ENCODE measurements at regions not wholly inside any gene's neighbourhood (a gene's known extent, or its start where the extent isn't known, plus 50 kb on each side); places are given as distances from the start of the nearest gene placed in this dataset.

GRCh38 chr11:91100427-91100826 lies 877.6 kb upstream of the CHORDC1 start:
- no peaks in the 10 kb centered on the region for H3K9me3 ChIP-seq
- Mint-ChIP-seq H3K9me3 (ENCODE audit: unreplicated experiment) (no peaks in the 10 kb centered on the region), H3K4me1 (ENCODE audit: low read depth, unreplicated experiment) (peaks cover 9% of the 10 kb centered on the region), H3K36me3 (ENCODE audit: insufficient read depth, unreplicated experiment) (no peaks in the 10 kb centered on the region), H3K27ac (ENCODE audit: unreplicated experiment) (no peak overlapping the region), H3K4me3 (ENCODE audit: unreplicated experiment) (no peak overlapping the region), H3K27me3 (ENCODE audit: insufficient read depth, unreplicated experiment) (no peaks in the 10 kb centered on the region)
- no peak for DNase-seq
- intact Hi-C loops (cut with micrococcal nuclease; ENCODE audit: unreplicated experiment): no loop called here
- H3K27me3 ChIP-seq (replicated peaks; ENCODE audit: control insufficient read depth, insufficient read depth, low read length): no peaks in the 10 kb centered on the region
- ChIA-PET POLR2A (no interaction called here), CTCF (no interaction called here)
- no TSS peak for BruUV-seq (replicated peaks)
- TF ChIP-seq CTCF (IDR thresholded peaks at IDR 0.05; ENCODE audit: insufficient read depth in 1 of 2, low read depth in 1 of 2, low read length in 1 of 2, severe bottlenecking in 1 of 2, unreplicated experiment in 1 of 2): no peak
- H3K4me1 ChIP-seq: peaks cover 7% of the 10 kb centered on the region
- no peaks in the 10 kb centered on the region for H3K36me3 ChIP-seq (ENCODE audit: control insufficient read depth, insufficient read depth, low read length)
- no peak overlapping the region for H3K4me3 ChIP-seq (ENCODE audit: low read depth, low read length)

DNA sequence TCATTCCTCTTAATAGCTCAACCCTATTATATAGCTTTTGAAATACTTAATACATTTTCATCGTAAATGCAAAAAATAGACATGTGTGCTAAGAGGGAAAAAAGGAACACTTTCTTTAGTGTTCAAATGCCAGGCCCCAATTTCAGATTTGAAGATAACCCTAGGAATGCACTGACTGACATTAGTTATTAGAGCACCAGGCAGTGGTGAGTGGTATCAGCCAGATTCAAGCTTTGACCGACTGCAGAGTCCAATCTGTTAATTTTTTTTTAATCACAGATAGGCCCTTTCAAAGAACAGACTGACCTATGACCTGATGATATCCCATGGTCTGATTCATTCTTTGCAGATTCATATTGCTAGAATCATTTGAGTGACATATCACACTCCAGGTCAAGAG lies 874.2 kb upstream of the CHORDC1 start:
- Histone ChIP-seq H3K4me1 (no peaks in the 10 kb centered on the region), H3K9me3 (no peaks in the 10 kb centered on the region), H3K4me3 (ENCODE audit: low read depth, low read length) (no peak overlapping the region), H3K36me3 (ENCODE audit: control insufficient read depth, insufficient read depth, low read length) (no peaks in the 10 kb centered on the region), H3K27me3 (replicated peaks; ENCODE audit: control insufficient read depth, insufficient read depth, low read length) (no peaks in the 10 kb centered on the region)
- no peaks in the 10 kb centered on the region for H3K9me3 Mint-ChIP-seq (ENCODE audit: unreplicated experiment)
- CTCF ChIA-PET: no interaction called here
- intact Hi-C loops (cut with micrococcal nuclease; ENCODE audit: unreplicated experiment): no loop called here
- TF ChIP-seq CTCF (IDR thresholded peaks at IDR 0.05; ENCODE audit: insufficient read depth in 1 of 2, low read depth in 1 of 2, low read length in 1 of 2, severe bottlenecking in 1 of 2, unreplicated experiment in 1 of 2): no peak
- H3K4me1 Mint-ChIP-seq (ENCODE audit: low read depth, unreplicated experiment): no peaks in the 10 kb centered on the region
- no peaks in the 10 kb centered on the region for H3K36me3 Mint-ChIP-seq (ENCODE audit: insufficient read depth, unreplicated experiment)
- no peak for DNase-seq
- H3K27me3 Mint-ChIP-seq (ENCODE audit: insufficient read depth, unreplicated experiment): no peaks in the 10 kb centered on the region
- no TSS peak for BruUV-seq (replicated peaks)
- POLR2A ChIA-PET: no interaction called here
- no peak overlapping the region for H3K27ac Mint-ChIP-seq (ENCODE audit: unreplicated experiment)
- no peak overlapping the region for H3K4me3 Mint-ChIP-seq (ENCODE audit: unreplicated experiment)

- H3K4me3 ChIP-seq (ENCODE audit: low read depth, low read length): no peak overlapping the region
- H3K27ac Mint-ChIP-seq (ENCODE audit: unreplicated experiment): no peak overlapping the region
- H3K36me3 Mint-ChIP-seq (ENCODE audit: insufficient read depth, unreplicated experiment): no peaks in the 10 kb centered on the region
- no peak for TF ChIP-seq CTCF (IDR thresholded peaks at IDR 0.05; ENCODE audit: insufficient read depth in 1 of 2, low read depth in 1 of 2, low read length in 1 of 2, severe bottlenecking in 1 of 2, unreplicated experiment in 1 of 2)
- no peaks in the 10 kb centered on the region for H3K27me3 Mint-ChIP-seq (ENCODE audit: insufficient read depth, unreplicated experiment)
- no peak overlapping the region for H3K4me3 Mint-ChIP-seq (ENCODE audit: unreplicated experiment)
- H3K9me3 ChIP-seq: no peaks in the 10 kb centered on the region
- ChIA-PET POLR2A (no interaction called here), CTCF (no interaction called here)
- intact Hi-C loops (cut with micrococcal nuclease; ENCODE audit: unreplicated experiment): no loop called here
- BruUV-seq (replicated peaks): no TSS peak
- no peaks in the 10 kb centered on the region for H3K36me3 ChIP-seq (ENCODE audit: control insufficient read depth, insufficient read depth, low read length)
- H3K27me3 ChIP-seq (replicated peaks; ENCODE audit: control insufficient read depth, insufficient read depth, low read length): no peaks in the 10 kb centered on the region
- no peaks in the 10 kb centered on the region for H3K9me3 Mint-ChIP-seq (ENCODE audit: unreplicated experiment)
- DNase-seq: no peak
- H3K4me1 ChIP-seq: no peaks in the 10 kb centered on the region
- H3K4me1 Mint-ChIP-seq (ENCODE audit: low read depth, unreplicated experiment): no peaks in the 10 kb centered on the region
These were observed 870.3 kb upstream of the CHORDC1 start for GRCh38 chr11:91093141-91093540.

All from Caco-2 (cell line).